C4-2B (cell line): ENCODE measurements at regions not wholly inside any gene's neighbourhood (a gene's known extent, or its start where the extent isn't known, plus 50 kb on each side); places are given as distances from the start of the nearest gene placed in this dataset.

Experiments
- ZFX ChIP-seq: fragments of 450-650 bp; IDR thresholded peaks from 2 replicates; pipeline ENCODE4 v1.6.1; 2017
- TF ChIP-seq, protein P1 (sequence below): fragments of 450-650 bp; conservative IDR thresholded peaks from 2 replicates; pipeline ENCODE4 v1.5.1; 2017; ENCODE audit warnings: mild to moderate bottlenecking

DNA sequence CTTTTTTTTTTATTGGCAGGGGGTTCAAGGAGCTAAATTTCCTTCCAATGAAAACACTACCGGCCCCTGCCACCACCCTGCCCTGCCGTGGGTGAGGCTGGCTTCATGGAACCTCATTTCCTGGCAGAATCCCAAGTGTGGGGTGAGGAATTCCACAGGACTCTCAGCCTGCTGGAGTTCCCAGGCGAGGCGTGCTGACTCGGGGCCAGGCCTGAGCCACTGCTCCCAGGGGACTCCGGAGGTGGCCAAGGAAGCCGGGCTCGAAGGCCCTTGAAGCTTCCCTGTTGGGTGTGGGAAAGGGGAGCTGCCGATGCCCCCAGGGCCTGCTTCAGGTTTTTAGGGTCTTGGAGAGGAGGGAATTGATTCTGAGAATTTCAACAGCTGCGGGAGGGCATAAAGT, 95.3 kb upstream of the ACTRT2 start:
- TF ChIP-seq, protein P1, sequence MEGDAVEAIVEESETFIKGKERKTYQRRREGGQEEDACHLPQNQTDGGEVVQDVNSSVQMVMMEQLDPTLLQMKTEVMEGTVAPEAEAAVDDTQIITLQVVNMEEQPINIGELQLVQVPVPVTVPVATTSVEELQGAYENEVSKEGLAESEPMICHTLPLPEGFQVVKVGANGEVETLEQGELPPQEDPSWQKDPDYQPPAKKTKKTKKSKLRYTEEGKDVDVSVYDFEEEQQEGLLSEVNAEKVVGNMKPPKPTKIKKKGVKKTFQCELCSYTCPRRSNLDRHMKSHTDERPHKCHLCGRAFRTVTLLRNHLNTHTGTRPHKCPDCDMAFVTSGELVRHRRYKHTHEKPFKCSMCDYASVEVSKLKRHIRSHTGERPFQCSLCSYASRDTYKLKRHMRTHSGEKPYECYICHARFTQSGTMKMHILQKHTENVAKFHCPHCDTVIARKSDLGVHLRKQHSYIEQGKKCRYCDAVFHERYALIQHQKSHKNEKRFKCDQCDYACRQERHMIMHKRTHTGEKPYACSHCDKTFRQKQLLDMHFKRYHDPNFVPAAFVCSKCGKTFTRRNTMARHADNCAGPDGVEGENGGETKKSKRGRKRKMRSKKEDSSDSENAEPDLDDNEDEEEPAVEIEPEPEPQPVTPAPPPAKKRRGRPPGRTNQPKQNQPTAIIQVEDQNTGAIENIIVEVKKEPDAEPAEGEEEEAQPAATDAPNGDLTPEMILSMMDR: no peak
- TF ChIP-seq ZFX: no peak
